Panc1 (cell line): ENCODE measurements at regions not wholly inside any gene's neighbourhood (a gene's known extent, or its start where the extent isn't known, plus 50 kb on each side); places are given as distances from the start of the nearest gene placed in this dataset.

Experiments
- CTCF ChIP-seq: fragments of 450-650 bp; IDR thresholded peaks from 2 replicates; pipeline ENCODE4 v1.5.1; 2017; ENCODE audit warnings: mild to moderate bottlenecking
- POLR2AphosphoS5 ChIP-seq: IDR thresholded peaks from 2 replicates; pipeline ENCODE4 v1.6.1; 2012; ENCODE audit warnings: mild to moderate bottlenecking, low read depth, low read length, moderate library complexity
- SIN3A ChIP-seq: IDR thresholded peaks from 2 replicates; pipeline ENCODE4 v1.6.1; 2012; ENCODE audit warnings: low read depth, mild to moderate bottlenecking, low read length, moderate library complexity, borderline replicate concordance; ENCODE audit not compliant: insufficient read depth
- TF ChIP-seq, protein P1 (sequence below), 2 experiments: IDR thresholded peaks; 2 replicates each; pipeline ENCODE4 v1.6.1; 2011 to 2012; ENCODE audit warnings: low read depth in 2 of 2, control low read depth in 1 of 2, low read length in 1 of 2, mild to moderate bottlenecking in 1 of 2, moderate library complexity in 1 of 2; ENCODE audit not compliant: insufficient read depth in 1 of 2

- TF ChIP-seq SIN3A (no peak), CTCF (no peak), POLR2AphosphoS5 (no peak)
- TF ChIP-seq, protein P1, sequence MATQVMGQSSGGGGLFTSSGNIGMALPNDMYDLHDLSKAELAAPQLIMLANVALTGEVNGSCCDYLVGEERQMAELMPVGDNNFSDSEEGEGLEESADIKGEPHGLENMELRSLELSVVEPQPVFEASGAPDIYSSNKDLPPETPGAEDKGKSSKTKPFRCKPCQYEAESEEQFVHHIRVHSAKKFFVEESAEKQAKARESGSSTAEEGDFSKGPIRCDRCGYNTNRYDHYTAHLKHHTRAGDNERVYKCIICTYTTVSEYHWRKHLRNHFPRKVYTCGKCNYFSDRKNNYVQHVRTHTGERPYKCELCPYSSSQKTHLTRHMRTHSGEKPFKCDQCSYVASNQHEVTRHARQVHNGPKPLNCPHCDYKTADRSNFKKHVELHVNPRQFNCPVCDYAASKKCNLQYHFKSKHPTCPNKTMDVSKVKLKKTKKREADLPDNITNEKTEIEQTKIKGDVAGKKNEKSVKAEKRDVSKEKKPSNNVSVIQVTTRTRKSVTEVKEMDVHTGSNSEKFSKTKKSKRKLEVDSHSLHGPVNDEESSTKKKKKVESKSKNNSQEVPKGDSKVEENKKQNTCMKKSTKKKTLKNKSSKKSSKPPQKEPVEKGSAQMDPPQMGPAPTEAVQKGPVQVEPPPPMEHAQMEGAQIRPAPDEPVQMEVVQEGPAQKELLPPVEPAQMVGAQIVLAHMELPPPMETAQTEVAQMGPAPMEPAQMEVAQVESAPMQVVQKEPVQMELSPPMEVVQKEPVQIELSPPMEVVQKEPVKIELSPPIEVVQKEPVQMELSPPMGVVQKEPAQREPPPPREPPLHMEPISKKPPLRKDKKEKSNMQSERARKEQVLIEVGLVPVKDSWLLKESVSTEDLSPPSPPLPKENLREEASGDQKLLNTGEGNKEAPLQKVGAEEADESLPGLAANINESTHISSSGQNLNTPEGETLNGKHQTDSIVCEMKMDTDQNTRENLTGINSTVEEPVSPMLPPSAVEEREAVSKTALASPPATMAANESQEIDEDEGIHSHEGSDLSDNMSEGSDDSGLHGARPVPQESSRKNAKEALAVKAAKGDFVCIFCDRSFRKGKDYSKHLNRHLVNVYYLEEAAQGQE (IDR thresholded peaks at IDR 0.05; ENCODE audit: insufficient read depth in 1 of 2, low read depth in 2 of 2, low read length in 1 of 2), result no peak
Observed at GRCh38 chr18:78785706-78786105, 193.9 kb upstream of the SALL3 start.
